ENCODE measurements at regions not wholly inside any gene's neighbourhood (a gene's known extent, or its start where the extent isn't known, plus 50 kb on each side); places are given as distances from the start of the nearest gene placed in this dataset.
"Not testable (repeated sequence)": the region's sequence is repeated elsewhere in the genome, so short reads cannot be mapped to it uniquely, and the experiment has no call there.

DNA sequence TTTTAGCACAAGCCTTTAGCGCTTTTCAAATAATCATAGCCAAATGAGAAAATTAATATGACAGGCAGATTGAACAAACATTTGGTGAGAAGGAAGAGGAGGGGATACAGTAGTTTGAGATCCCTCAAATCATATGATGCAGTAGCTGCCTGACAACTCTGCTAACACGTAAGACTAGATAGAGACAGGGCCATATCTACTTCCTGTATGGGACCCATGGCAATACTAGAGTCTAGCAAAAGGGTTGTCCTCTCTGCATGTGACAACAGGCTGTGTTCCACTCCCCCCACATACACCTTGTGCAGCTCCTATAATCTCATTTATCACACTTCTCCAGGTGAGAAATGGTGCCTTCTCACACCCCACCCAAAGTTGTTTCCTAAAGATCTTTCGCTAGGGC lies 106.3 kb upstream of the NBPF26 start:
- not testable (repeated sequence) for DNase-seq (ENCODE audit: low spot score)

DNA sequence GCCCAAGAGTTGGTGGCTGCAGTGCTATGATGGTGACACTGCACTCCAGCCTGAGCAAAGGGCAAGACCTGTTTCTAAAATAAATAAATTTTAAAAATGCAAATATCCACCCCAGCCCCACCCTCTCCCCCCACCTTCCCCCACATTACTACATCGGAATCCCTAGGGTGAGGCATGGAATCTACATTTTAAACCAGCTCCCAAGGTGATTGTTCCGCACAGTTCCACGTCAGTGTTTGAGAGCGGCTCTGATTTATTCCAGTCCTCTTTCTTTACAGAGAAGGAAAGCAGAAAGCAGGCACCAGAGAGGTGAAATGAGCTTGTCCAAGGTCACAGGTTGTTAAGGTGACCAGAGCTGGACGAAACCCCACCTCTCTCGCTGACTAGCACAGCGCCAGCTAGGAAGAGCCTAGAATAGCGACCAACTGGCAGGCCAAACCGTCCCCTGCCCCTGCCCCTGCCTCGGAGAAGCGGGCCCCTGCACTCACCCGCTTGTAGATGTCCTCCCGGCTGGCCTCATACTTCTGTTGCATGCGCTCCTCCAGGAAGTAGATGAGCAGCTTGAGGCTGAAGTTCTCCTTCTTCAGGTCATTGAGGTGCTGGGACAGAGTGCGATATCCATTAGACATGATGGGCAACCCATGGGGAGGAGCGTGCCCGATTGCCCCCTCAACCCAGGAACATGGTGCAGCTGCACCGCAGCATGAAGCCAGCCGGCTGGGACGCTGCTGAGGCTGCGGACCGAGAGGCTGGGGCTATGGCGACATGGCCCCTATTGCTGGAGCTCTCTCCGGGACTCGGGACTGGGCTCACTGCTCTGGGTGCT lies 103.7 kb upstream of the NBPF26 start:
- not testable (repeated sequence) for DNase-seq (ENCODE audit: low spot score)

DNA sequence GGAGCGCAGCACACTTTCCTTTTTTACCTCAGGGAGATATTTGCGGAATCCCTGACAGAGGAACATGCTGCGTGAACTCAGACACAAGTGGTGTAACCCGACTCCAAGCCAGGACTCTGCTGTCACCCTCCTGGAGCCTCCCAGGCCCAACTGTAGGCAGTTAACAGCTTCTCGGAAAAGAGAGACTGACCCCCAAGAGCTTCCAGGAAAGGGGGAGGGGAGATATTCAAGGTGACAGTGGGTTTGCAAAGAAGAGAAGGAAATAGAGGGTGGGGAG lies 103.1 kb upstream of the NBPF26 start:
- not testable (repeated sequence) for DNase-seq (ENCODE audit: low spot score)

DNA sequence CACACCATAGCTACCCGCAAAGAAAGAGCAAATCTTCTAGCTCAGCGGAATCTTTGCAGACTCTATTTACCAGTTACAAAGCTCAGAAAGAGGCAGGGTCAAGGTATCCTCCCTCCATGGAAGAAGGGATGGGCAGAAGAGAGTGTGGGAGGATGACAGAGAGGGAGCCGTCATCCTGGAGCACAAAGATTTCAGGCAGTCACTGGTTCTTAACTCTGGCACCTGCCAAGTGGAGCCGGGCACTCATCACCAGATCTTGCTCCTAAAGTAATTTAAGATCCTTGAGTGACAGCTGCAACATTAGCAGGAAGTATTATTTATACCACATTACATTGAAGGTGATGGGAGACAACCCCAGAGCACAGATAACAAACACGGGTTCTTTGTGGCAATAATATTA lies 102.5 kb upstream of the NBPF26 start:
- DNase-seq (ENCODE audit: low spot score) = not testable (repeated sequence)

DNA sequence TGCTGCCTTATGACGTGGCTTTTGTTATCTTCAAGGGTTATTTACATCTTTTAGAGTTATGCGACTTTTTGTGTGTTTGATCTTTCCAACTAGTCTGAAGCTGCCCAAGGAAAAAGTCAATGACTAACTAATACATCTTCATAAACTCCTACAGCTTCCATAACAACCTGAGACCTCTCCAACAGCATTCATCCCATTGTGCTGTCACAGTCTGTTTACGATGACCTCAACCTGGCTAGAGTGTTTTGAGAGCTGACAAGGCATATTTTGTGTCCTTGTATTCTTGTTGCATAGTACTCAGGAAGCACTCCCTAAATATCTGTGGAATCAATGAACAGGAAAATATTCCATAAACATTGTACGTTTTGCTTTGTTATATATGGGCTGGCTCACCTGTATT lies 100.2 kb upstream of the NBPF26 start:
- DNase-seq (ENCODE audit: low spot score) = not testable (repeated sequence)

- peak; percentile 0 for DNase-seq (ENCODE audit: low spot score)
These were observed 99.1 kb upstream of the NBPF26 start for GRCh38 chr1:120624565-120625064.

DNA sequence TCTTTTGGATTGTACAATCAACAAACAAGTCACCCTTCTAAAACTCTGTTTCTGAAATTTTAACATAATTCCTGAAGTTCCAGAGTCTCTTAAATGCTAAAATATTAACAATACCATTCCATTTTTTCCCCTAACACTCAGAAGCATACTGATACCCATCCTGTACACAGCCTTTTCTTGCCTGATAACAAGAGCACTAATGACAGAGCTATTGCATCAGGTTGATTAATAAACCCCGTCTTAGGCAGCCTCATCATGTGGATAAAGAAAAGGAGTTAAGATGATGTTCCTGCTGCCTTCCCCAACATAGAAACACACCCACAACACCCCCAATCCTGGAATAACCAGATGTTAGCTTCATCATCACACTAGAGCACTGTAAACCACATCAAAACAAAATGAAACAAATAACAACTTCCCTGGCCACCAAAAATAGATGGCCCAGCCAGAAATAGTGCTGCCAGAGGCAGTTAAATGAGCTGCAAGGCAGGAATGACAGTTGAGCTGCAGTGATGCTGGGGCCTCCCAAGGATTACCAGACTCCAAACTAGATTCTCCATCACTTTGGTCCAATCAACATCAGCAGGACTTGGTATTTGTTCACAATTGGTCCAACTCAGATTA lies 93.8 kb upstream of the NBPF26 start:
- DNase-seq (ENCODE audit: low spot score) = not testable (repeated sequence)

- DNase-seq (ENCODE audit: low spot score) = not testable (repeated sequence)
These were observed 88.6 kb upstream of the NBPF26 start for GRCh38 chr1:120634816-120635806.

DNA sequence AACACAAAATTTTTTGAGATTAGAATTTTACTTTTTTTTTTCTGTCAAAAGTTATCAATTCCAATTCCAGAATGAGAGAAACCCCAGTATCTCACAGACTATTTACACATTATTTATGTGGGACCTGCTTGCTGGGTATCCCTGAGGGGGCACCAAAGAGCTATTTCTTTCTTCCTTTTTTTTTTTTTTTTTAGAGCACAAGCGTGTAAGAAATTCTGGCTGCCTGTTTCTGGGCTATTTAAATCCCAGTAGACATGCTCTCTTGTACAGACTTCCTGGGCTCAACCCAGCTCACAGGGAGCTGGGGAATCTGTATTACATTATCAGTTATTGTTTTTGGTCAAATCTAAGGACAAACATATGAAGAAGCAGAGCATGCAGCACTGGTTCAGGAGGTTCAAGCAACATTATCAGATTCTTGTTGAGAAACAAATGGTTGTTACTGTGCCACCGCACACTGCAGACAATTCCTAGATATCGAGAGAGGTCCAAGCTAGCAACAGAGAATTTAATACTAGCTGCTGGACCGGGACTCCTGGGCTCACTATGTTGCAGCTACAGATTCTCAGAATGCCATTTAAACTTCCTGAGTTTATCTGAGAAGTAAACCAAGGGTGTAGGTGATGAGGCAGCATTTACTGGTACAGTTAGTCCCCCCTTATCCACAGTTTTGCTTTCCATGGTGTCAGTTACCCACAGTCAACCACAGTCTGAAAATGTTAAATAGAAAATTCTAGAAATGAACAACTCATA lies 83.3 kb upstream of the NBPF26 start:
- not testable (repeated sequence) for DNase-seq (ENCODE audit: low spot score)

GRCh38 chr1:120641014-120641302 lies 82.8 kb upstream of the NBPF26 start:
- DNase-seq (ENCODE audit: low spot score) = not testable (repeated sequence)

- DNase-seq (ENCODE audit: low spot score) = not testable (repeated sequence)
These were observed 76.6 kb upstream of the NBPF26 start for GRCh38 chr1:120647182-120647581.

- DNase-seq (ENCODE audit: low spot score) = not testable (repeated sequence)
These were observed 74.7 kb upstream of the NBPF26 start for GRCh38 chr1:120648915-120649623.

DNA sequence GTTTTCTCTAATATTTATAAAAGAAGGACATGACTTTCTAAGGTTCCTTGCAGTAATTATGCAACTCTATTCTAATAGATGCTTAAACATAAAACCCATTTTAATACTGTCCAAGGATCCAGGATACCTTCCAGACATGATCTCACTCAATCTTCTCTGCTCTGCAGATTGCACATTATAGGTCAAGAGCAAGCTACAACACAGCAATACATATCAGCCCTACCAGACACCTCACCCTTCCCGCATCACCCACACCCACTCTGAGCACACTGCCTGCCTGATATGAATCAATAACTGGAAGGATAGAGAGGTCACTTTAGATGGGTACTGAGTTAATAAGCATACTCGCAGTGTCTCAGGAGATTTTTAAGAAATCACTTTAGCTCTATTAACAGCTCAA lies 74.0 kb upstream of the NBPF26 start:
- not testable (repeated sequence) for DNase-seq (ENCODE audit: low spot score)

DNA sequence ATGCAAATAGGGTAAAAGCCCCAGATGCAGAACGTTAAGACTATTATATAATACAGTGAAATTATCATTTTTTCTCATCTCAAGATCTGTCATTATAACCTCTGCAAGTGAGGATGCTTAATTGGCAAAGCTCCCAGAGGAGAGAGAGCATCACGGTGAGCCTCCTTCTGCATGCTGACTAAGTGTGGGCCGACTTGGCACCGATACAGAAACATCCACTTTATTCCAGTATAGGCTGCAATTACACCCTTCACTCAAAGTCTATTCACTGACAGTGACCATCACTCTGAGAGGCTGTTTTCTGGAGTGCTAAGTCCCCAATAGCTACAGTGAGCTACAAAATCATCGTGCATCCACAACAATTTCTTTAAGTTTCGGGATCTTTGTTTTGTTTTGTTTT lies 69.6 kb upstream of the NBPF26 start:
- DNase-seq (ENCODE audit: low spot score) = not testable (repeated sequence)

DNA sequence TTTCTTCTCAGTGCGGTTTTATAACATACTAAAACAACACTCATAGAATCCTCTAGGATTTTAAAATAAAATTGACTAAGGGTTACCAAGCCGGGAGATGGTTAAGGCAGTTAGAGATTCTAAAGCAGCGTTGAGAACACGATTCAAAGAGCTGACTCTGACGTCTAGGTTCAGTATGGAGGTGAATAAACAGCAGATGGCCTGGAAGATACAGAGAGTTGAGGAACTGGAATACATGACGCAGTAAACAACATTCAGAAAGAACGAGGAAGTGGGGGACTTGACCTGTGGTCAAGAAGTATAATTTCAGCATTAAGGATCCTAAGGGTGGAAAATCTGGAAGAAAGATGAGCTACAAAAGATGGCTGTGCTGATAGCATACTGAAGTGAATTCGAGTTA lies 68.4 kb upstream of the NBPF26 start:
- DNase-seq (ENCODE audit: low spot score) = not testable (repeated sequence)

- DNase-seq (ENCODE audit: low spot score) = not testable (repeated sequence)
These were observed 67.6 kb upstream of the NBPF26 start for GRCh38 chr1:120656116-120656515.

DNA sequence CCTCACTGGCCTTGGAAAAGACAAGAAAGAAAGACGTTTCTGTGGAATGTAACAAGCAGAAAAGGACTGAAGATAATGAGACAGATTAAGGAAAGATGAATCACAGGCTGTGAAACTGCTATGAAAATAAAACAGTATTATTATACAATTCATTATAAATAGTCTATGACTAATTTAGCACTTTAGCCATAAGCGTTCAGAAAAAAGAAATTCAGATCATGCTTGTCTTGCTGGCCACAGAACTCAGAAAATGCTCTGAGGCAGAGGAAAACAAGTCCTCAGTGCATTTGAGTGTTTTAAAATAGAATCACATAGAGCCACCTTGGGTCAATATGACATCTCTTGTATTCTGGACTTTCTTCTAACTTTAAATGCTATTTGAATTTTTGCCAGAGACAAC lies 65.9 kb upstream of the NBPF26 start:
- not testable (repeated sequence) for DNase-seq (ENCODE audit: low spot score)

- DNase-seq (ENCODE audit: low spot score) = not testable (repeated sequence)
These were observed 65.1 kb upstream of the NBPF26 start for GRCh38 chr1:120658622-120659021.

GRCh38 chr1:120659133-120659532 lies 64.6 kb upstream of the NBPF26 start:
- DNase-seq (ENCODE audit: low spot score) = not testable (repeated sequence)

DNA sequence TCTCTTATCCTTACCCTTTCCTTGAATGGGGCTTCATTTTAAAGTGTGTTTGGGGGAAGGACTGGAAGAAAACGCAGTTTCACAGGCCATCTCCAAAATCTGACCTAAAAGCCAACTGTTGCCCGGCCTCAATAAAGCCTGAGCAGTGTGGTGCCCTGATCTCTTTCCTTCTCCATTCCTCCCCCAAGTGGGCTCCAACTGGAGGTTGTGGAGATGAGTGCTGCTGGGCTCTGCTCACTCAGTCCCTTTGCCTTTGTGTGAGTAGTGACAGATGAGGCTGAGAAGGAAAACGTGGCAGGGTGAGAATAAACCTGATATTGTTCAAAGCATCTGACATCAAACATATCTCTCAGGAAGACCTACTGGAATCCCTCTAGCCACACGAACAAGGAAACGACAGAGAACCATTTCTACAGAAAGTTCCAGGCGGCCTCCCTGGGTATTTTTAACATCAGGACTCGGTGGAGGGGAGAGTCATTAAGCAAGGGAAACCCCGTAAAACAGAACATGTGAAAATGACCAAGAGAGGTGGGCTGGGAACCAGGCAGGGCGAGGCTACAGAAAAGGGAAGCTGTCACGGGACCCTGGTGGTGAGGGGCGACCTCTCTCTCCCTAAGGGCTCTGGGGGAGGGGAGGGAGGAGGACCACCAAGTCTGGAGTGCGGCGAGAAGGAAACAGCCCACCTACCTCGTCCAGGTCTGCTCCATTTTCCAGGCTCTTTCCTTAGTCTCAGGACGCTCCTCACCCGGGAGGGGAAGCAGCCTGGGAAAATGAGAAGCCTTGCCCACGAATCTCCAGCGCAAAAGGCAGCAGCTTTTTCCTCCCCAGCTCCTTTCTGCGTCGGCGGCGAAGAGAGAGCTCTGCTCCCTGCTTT lies 59.1 kb upstream of the NBPF26 start:
- not testable (repeated sequence) for DNase-seq (ENCODE audit: low spot score)

All from globus pallidus (tissue), 1 donor.